ENCODE measurements at regions not wholly inside any gene's neighbourhood (a gene's known extent, or its start where the extent isn't known, plus 50 kb on each side); places are given as distances from the start of the nearest gene placed in this dataset.

DNA sequence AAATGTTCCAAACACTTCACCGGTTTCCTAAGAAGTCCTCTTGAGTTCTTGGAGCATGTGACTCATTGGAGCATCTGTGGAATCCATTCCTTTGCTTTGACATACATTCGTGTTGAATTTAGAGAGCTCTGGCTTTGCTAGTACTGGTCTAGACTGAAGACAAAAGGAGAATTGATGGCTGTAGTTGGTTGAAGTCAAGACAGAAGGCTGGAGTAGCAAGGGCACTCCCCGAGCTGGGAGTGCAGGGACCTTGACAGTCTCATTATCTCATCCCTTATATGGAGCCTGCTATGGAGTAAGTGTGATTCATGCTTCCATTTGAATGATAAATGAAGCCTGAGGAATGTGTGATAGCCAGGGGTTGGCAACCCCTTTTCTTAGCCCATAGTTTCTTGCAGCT, 1249.1 kb downstream of the TYW1 start:
- H2AFZ ChIP-seq (ENCODE audit: low read length) = no peak overlapping the region
- no peak overlapping the region for H3K27ac ChIP-seq (ENCODE audit: low read depth, low read length)
- H3K27me3 ChIP-seq (ENCODE audit: insufficient read depth, low read length) = no peaks in the 10 kb centered on the region
- TF ChIP-seq, protein P1, sequence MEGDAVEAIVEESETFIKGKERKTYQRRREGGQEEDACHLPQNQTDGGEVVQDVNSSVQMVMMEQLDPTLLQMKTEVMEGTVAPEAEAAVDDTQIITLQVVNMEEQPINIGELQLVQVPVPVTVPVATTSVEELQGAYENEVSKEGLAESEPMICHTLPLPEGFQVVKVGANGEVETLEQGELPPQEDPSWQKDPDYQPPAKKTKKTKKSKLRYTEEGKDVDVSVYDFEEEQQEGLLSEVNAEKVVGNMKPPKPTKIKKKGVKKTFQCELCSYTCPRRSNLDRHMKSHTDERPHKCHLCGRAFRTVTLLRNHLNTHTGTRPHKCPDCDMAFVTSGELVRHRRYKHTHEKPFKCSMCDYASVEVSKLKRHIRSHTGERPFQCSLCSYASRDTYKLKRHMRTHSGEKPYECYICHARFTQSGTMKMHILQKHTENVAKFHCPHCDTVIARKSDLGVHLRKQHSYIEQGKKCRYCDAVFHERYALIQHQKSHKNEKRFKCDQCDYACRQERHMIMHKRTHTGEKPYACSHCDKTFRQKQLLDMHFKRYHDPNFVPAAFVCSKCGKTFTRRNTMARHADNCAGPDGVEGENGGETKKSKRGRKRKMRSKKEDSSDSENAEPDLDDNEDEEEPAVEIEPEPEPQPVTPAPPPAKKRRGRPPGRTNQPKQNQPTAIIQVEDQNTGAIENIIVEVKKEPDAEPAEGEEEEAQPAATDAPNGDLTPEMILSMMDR (IDR thresholded peaks at IDR 0.05; ENCODE audit: extremely low read depth, low read depth, low read length) = no peak
- no peaks in the 10 kb centered on the region for H3K36me3 ChIP-seq (ENCODE audit: insufficient read depth, low read length)
- no peak overlapping the region for H3K4me3 ChIP-seq (ENCODE audit: insufficient read depth, low read length)
- no peaks in the 10 kb centered on the region for H3K9me3 ChIP-seq (ENCODE audit: low read depth, low read length)
- no peaks in the 10 kb centered on the region for H3K4me1 ChIP-seq (ENCODE audit: insufficient read depth, low read length)
- DNase-seq (ENCODE audit: insufficient read length, low spot score, missing footprints) = no peak
- no peaks in the 10 kb centered on the region for H4K20me1 ChIP-seq (ENCODE audit: insufficient read depth, low read length)
- H3K79me2 ChIP-seq (ENCODE audit: insufficient read depth, low read length) = no peaks in the 10 kb centered on the region
- no peak overlapping the region for H3K4me2 ChIP-seq (ENCODE audit: insufficient read depth, low read length)

DNA sequence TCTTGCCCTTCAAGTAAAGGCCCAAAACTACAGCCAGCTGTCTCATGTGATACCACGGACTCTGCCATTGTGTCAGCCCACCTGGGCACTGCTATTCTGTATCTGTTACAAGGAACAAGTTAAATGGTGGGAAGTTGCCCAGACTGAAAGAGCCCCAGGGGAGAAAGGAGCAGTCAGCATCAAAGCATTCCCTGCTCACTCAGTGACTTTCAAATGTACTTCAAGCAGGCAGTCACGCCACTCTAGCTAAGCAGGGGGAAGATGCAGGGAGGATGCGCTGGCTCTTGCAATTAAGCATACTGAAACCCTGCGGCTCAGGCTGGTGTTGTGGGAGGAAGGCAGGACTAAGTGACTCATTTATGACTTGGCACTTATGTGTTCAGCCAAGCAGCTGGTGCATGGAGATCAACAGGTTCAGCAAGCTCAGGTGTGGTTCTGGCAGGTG, 1249.6 kb downstream of the TYW1 start:
- H3K4me2 ChIP-seq (ENCODE audit: insufficient read depth, low read length) = no peak overlapping the region

GRCh38 chr7:68247126-68247525, 1250.5 kb downstream of the TYW1 start:
- Histone ChIP-seq H2AFZ (ENCODE audit: low read length) (no peak overlapping the region), H3K36me3 (ENCODE audit: insufficient read depth, low read length) (no peaks in the 10 kb centered on the region), H3K4me3 (ENCODE audit: insufficient read depth, low read length) (no peak overlapping the region), H3K27me3 (ENCODE audit: insufficient read depth, low read length) (no peaks in the 10 kb centered on the region), H4K20me1 (ENCODE audit: insufficient read depth, low read length) (no peaks in the 10 kb centered on the region), H3K4me2 (ENCODE audit: insufficient read depth, low read length) (no peak overlapping the region), H3K4me1 (ENCODE audit: insufficient read depth, low read length) (no peaks in the 10 kb centered on the region), H3K27ac (ENCODE audit: low read depth, low read length) (no peak overlapping the region), H3K9me3 (ENCODE audit: low read depth, low read length) (no peaks in the 10 kb centered on the region), H3K79me2 (ENCODE audit: insufficient read depth, low read length) (no peaks in the 10 kb centered on the region)
- DNase-seq (ENCODE audit: insufficient read length, low spot score, missing footprints) = no peak
- TF ChIP-seq, protein P1 (IDR thresholded peaks at IDR 0.05; ENCODE audit: extremely low read depth, low read depth, low read length) = no peak

More for the DNA sequence above, 1249.6 kb downstream of the TYW1 start:
- Histone ChIP-seq H3K4me1 (ENCODE audit: insufficient read depth, low read length) (no peaks in the 10 kb centered on the region), H2AFZ (ENCODE audit: low read length) (no peak overlapping the region), H4K20me1 (ENCODE audit: insufficient read depth, low read length) (no peaks in the 10 kb centered on the region), H3K27me3 (ENCODE audit: insufficient read depth, low read length) (no peaks in the 10 kb centered on the region), H3K9me3 (ENCODE audit: low read depth, low read length) (no peaks in the 10 kb centered on the region), H3K79me2 (ENCODE audit: insufficient read depth, low read length) (no peaks in the 10 kb centered on the region), H3K27ac (ENCODE audit: low read depth, low read length) (no peak overlapping the region), H3K4me3 (ENCODE audit: insufficient read depth, low read length) (no peak overlapping the region), H3K36me3 (ENCODE audit: insufficient read depth, low read length) (no peaks in the 10 kb centered on the region)
- no peak for DNase-seq (ENCODE audit: insufficient read length, low spot score, missing footprints)
- TF ChIP-seq, protein P1 (IDR thresholded peaks at IDR 0.05; ENCODE audit: extremely low read depth, low read depth, low read length) = no peak

- TF ChIP-seq, protein P1 (IDR thresholded peaks at IDR 0.05; ENCODE audit: extremely low read depth, low read depth, low read length) = no peak
- H3K4me3 ChIP-seq (ENCODE audit: insufficient read depth, low read length) = no peak overlapping the region
- H3K4me1 ChIP-seq (ENCODE audit: insufficient read depth, low read length) = no peaks in the 10 kb centered on the region
- H3K9me3 ChIP-seq (ENCODE audit: low read depth, low read length) = no peaks in the 10 kb centered on the region
- H3K79me2 ChIP-seq (ENCODE audit: insufficient read depth, low read length) = no peaks in the 10 kb centered on the region
- H2AFZ ChIP-seq (ENCODE audit: low read length) = no peak overlapping the region
- H3K27ac ChIP-seq (ENCODE audit: low read depth, low read length) = no peak overlapping the region
- H3K4me2 ChIP-seq (ENCODE audit: insufficient read depth, low read length) = no peak overlapping the region
- no peak for DNase-seq (ENCODE audit: insufficient read length, low spot score, missing footprints)
- no peaks in the 10 kb centered on the region for H3K36me3 ChIP-seq (ENCODE audit: insufficient read depth, low read length)
- H4K20me1 ChIP-seq (ENCODE audit: insufficient read depth, low read length) = no peaks in the 10 kb centered on the region
- H3K27me3 ChIP-seq (ENCODE audit: insufficient read depth, low read length) = no peaks in the 10 kb centered on the region
Measured at GRCh38 chr7:68247571-68247970, 1250.9 kb downstream of the TYW1 start.

All from osteoblast (primary cell).